ENCODE measurements at regions not wholly inside any gene's neighbourhood (a gene's known extent, or its start where the extent isn't known, plus 50 kb on each side); places are given as distances from the start of the nearest gene placed in this dataset.

DNA sequence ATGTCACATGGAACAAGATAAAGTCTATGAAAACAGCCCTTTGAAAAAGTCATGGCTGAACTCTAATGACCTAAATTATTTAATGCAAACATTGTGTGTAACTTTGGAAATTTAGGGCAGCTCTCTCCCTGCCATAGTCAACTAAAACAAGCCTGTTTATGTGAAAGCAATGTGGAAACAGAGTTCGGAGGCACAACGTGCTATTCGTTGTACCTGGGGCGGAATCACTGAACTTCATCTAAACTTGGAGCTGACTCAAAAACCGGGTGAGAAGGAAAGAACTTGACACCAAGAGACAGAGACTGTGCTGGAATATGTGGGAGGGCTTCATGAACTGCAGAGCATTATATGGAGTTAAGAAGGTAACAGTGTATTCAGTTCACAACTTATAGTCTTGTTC, 764.9 kb upstream of the GOLIM4 start:
- DNase-seq (ENCODE audit: low spot score) (no peak), ATAC-seq (ENCODE audit: insufficient number of reproducible peaks, low FRiP score, low read depth) (no peak)
- Histone ChIP-seq H3K36me3 (no peaks in the 10 kb centered on the region), H3K27me3 (replicated peaks; ENCODE audit: insufficient read depth) (no peaks in the 10 kb centered on the region), H3K4me1 (ENCODE audit: control insufficient read depth in 1 of 2, low read depth in 2 of 2) (peaks cover 7 to 9% of the 10 kb centered on the region in 2 donors), H3K9me3 (no peaks in the 10 kb centered on the region), H3K4me3 (no peak overlapping the region), H3K27ac (no peak overlapping the region)
- TF ChIP-seq, protein P1, sequence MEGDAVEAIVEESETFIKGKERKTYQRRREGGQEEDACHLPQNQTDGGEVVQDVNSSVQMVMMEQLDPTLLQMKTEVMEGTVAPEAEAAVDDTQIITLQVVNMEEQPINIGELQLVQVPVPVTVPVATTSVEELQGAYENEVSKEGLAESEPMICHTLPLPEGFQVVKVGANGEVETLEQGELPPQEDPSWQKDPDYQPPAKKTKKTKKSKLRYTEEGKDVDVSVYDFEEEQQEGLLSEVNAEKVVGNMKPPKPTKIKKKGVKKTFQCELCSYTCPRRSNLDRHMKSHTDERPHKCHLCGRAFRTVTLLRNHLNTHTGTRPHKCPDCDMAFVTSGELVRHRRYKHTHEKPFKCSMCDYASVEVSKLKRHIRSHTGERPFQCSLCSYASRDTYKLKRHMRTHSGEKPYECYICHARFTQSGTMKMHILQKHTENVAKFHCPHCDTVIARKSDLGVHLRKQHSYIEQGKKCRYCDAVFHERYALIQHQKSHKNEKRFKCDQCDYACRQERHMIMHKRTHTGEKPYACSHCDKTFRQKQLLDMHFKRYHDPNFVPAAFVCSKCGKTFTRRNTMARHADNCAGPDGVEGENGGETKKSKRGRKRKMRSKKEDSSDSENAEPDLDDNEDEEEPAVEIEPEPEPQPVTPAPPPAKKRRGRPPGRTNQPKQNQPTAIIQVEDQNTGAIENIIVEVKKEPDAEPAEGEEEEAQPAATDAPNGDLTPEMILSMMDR (IDR thresholded peaks at IDR 0.05) = no peak

DNA sequence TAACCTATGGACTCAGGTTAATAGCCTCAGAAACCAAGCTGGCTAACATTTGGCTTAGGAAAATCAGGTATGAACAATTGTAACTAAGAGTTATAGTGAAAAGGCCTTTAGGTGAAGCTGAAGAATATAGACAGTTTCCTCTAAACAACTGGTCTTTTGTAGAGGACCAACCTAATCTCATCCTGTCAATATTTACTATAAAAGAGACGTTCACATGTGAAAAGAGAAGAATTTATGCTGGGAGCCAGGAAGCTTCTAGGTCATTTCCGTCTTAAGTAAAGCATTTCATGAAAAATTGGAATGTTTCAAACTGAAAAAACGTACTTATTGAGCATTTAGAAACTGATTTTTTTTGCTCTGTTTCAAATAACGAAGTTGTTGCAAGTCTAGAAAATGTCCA, 764.3 kb upstream of the GOLIM4 start:
- ATAC-seq (ENCODE audit: insufficient number of reproducible peaks, low FRiP score, low read depth) = no peak
- TF ChIP-seq, protein P1 (IDR thresholded peaks at IDR 0.05) = no peak
- no peak for DNase-seq (ENCODE audit: low spot score)
- H3K27ac ChIP-seq = no peak overlapping the region
- H3K27me3 ChIP-seq (replicated peaks; ENCODE audit: insufficient read depth) = no peaks in the 10 kb centered on the region
- H3K4me3 ChIP-seq = no peak overlapping the region
- H3K36me3 ChIP-seq = no peaks in the 10 kb centered on the region
- H3K4me1 ChIP-seq (ENCODE audit: control insufficient read depth in 1 of 2, low read depth in 2 of 2) = peaks cover 6 to 7% of the 10 kb centered on the region in 2 donors
- H3K9me3 ChIP-seq = no peaks in the 10 kb centered on the region

DNA sequence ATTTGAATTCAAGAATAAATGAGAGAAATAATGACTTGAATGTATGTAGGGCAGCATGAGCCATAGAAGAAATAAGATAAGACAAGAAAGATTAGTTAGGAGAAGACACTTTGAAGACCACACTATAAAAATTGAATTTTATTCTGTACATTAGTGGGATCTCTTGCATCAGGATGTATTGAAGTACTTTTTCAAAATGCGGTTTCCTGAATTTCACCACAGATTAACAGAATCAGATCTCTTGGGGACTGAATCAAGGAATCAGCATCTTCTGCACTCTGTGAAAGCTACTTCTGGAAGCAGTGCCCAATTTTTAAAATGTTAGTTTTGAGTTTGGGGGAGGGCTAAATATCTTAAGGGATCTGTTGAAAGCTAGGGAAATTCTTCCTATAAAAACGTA, 763.9 kb upstream of the GOLIM4 start:
- Histone ChIP-seq H3K4me3 (no peak overlapping the region), H3K27me3 (replicated peaks; ENCODE audit: insufficient read depth) (no peaks in the 10 kb centered on the region), H3K36me3 (no peaks in the 10 kb centered on the region), H3K4me1 (ENCODE audit: control insufficient read depth in 1 of 2, low read depth in 2 of 2) (peaks cover 3 to 4% of the 10 kb centered on the region in 2 donors), H3K27ac (no peak overlapping the region), H3K9me3 (no peaks in the 10 kb centered on the region)
- DNase-seq (ENCODE audit: low spot score) (no peak), ATAC-seq (ENCODE audit: insufficient number of reproducible peaks, low FRiP score, low read depth) (no peak)
- TF ChIP-seq, protein P1 (IDR thresholded peaks at IDR 0.05) = no peak

- H3K27me3 ChIP-seq (replicated peaks; ENCODE audit: insufficient read depth) = no peaks in the 10 kb centered on the region
- H3K4me3 ChIP-seq = no peak overlapping the region
- H3K36me3 ChIP-seq = no peaks in the 10 kb centered on the region
- ATAC-seq (ENCODE audit: insufficient number of reproducible peaks, low FRiP score, low read depth) = no peak
- no peak overlapping the region for H3K27ac ChIP-seq
- no peaks in the 10 kb centered on the region for H3K9me3 ChIP-seq
- TF ChIP-seq, protein P1 (IDR thresholded peaks at IDR 0.05) = no peak
- no peaks in the 10 kb centered on the region for H3K4me1 ChIP-seq (ENCODE audit: control insufficient read depth in 1 of 2, low read depth in 2 of 2)
- DNase-seq (ENCODE audit: low spot score) = no peak
These were observed 763.4 kb upstream of the GOLIM4 start for GRCh38 chr3:168859143-168859542.

- no peaks in the 10 kb centered on the region for H3K4me1 ChIP-seq (ENCODE audit: control insufficient read depth in 1 of 2, low read depth in 2 of 2)
- H3K4me3 ChIP-seq = no peak overlapping the region
- DNase-seq (ENCODE audit: low spot score) (no peak), ATAC-seq (ENCODE audit: insufficient number of reproducible peaks, low FRiP score, low read depth) (no peak)
- H3K9me3 ChIP-seq = no peaks in the 10 kb centered on the region
- TF ChIP-seq, protein P1 (IDR thresholded peaks at IDR 0.05) = no peak
- H3K27me3 ChIP-seq (replicated peaks; ENCODE audit: insufficient read depth) = no peaks in the 10 kb centered on the region
- no peaks in the 10 kb centered on the region for H3K36me3 ChIP-seq
- H3K27ac ChIP-seq = no peak overlapping the region
These were observed 762.6 kb upstream of the GOLIM4 start for GRCh38 chr3:168858327-168858726.
